Panc1 (cell line): ENCODE measurements at regions not wholly inside any gene's neighbourhood (a gene's known extent, or its start where the extent isn't known, plus 50 kb on each side); places are given as distances from the start of the nearest gene placed in this dataset.

ENCODE experiments used
- ATAC-seq: fragments of 200-7000 bp; cut with Tn5 transposase; 2 replicates; pipeline ENCODE4 v1.9.1; 2020; ENCODE audit warnings: mild to moderate bottlenecking, moderate library complexity
- BruUV-seq: library from RNA; stranded (reverse); fragments of 400-500 nt; replicated peaks from 2 replicates; lab custom pipeline; 2021; lab: Mats Ljungman, UMichigan
- CTCF ChIA-PET: fragments of 300-600 bp; sonication (Branson Sonifier 250); formaldehyde crosslinking; loops from one replicate; lab custom pipeline; 2022; ENCODE audit warnings: antibody characterized with exemption; lab: Charles Lee
- POLR2A ChIA-PET: fragments of 300-600 bp; sonication (Branson Sonifier 250); formaldehyde crosslinking; loops from one replicate; lab custom pipeline; 2022; ENCODE audit warnings: antibody characterized with exemption; lab: Charles Lee
- DNase-seq: peaks from one replicate; pipeline ENCODE4 v3.0.0-alpha.2; 2010; ENCODE audit warnings: low read depth, low spot score
- H3K27ac ChIP-seq: 2 replicates; pipeline ENCODE4 v1.5.1; 2011; ENCODE audit warnings: mild to moderate bottlenecking, low read length, inconsistent platforms
- H3K27me3 ChIP-seq: fragments of 200-500 bp; sonication (Bioruptor generic); 2 replicates; pipeline ENCODE4 v1.6.0; 2014; ENCODE audit warnings: low read length, inconsistent platforms; ENCODE audit not compliant: control insufficient read depth, insufficient read depth
- H3K36me3 ChIP-seq: fragments of 200-500 bp; sonication (Bioruptor generic); 2 replicates; pipeline ENCODE4 v1.5.1; 2014; ENCODE audit warnings: inconsistent platforms, mild to moderate bottlenecking, low read length, moderate library complexity; ENCODE audit not compliant: control insufficient read depth, insufficient read depth
- H3K4me1 ChIP-seq: 2 replicates; pipeline ENCODE4 v1.5.1; 2011; ENCODE audit warnings: inconsistent platforms, mild to moderate bottlenecking, low read length, moderate library complexity; ENCODE audit not compliant: control insufficient read depth, insufficient read depth
- H3K4me3 ChIP-seq, 2 experiments: 2 replicates each; pipeline ENCODE4 v1.5.1; 2011 to 2012; ENCODE audit warnings: low read depth in 2 of 2, low read length in 2 of 2, mild to moderate bottlenecking in 2 of 2, inconsistent platforms in 1 of 2, moderate library complexity in 1 of 2
- H3K9me3 ChIP-seq: fragments of 200-500 bp; sonication (Bioruptor generic); 2 replicates; pipeline ENCODE4 v1.5.1; 2014; ENCODE audit warnings: low read depth, mild to moderate bottlenecking, inconsistent platforms, low read length, moderate library complexity; ENCODE audit not compliant: control insufficient read depth, insufficient read depth
- CTCF ChIP-seq: fragments of 450-650 bp; IDR thresholded peaks from 2 replicates; pipeline ENCODE4 v1.5.1; 2017; ENCODE audit warnings: mild to moderate bottlenecking
- POLR2AphosphoS5 ChIP-seq: IDR thresholded peaks from 2 replicates; pipeline ENCODE4 v1.6.1; 2012; ENCODE audit warnings: mild to moderate bottlenecking, low read depth, low read length, moderate library complexity
- REST ChIP-seq, 2 experiments: IDR thresholded peaks; 2 replicates each; pipeline ENCODE4 v1.6.1; 2011 to 2012; ENCODE audit warnings: low read depth in 2 of 2, control low read depth in 1 of 2, low read length in 1 of 2, mild to moderate bottlenecking in 1 of 2, moderate library complexity in 1 of 2; ENCODE audit not compliant: insufficient read depth in 1 of 2
- SIN3A ChIP-seq: IDR thresholded peaks from 2 replicates; pipeline ENCODE4 v1.6.1; 2012; ENCODE audit warnings: low read depth, mild to moderate bottlenecking, low read length, moderate library complexity, borderline replicate concordance; ENCODE audit not compliant: insufficient read depth
- TCF7L2 ChIP-seq: IDR thresholded peaks from 2 replicates; pipeline ENCODE4 v1.6.1; 2011; ENCODE audit warnings: mild to moderate bottlenecking, low read depth, low read length, inconsistent platforms
- in situ Hi-C: cut with HindIII; loops from 2 replicates; pipeline ENCODE4 v1.10.0; 2016; ENCODE audit warnings: low sequenced_read_pairs, low pct_unique_long_range_greater_than_20kb
- intact Hi-C: fragments of 100-400 bp; cut with micrococcal nuclease; formaldehyde crosslinking; loops from one replicate; pipeline ENCODE4 v1.10.0; 2022; ENCODE audit not compliant: unreplicated experiment

- Histone ChIP-seq H3K36me3 (no peaks in the 10 kb centered on the region), H3K9me3 (no peaks in the 10 kb centered on the region), H3K4me3 (no peak overlapping the region), H3K4me1 (no peaks in the 10 kb centered on the region), H3K27ac (no peak overlapping the region), H3K27me3 (no peaks in the 10 kb centered on the region)
- in situ Hi-C loops (no loop called here), intact Hi-C loops (no loop called here)
- ATAC-seq: no peak
- CTCF ChIA-PET: no interaction called here
- no TSS peak for BruUV-seq
- POLR2A ChIA-PET: no interaction called here
- no peak for TF ChIP-seq SIN3A
- TF ChIP-seq TCF7L2: no peak
- no peak for TF ChIP-seq POLR2AphosphoS5
- TF ChIP-seq CTCF: no peak
- no peak for TF ChIP-seq REST (IDR thresholded peaks at IDR 0.05; ENCODE audit: insufficient read depth in 1 of 2, low read depth in 2 of 2, low read length in 1 of 2)
- DNase-seq: no peak
These were observed 106.9 kb downstream of the OSR1 start for GRCh38 chr2:19251554-19251953.

GRCh38 chr2:19250906-19251305 is 107.5 kb downstream of the OSR1 start:
- no peaks in the 10 kb centered on the region for H3K36me3 ChIP-seq
- POLR2A ChIA-PET: no interaction called here
- ATAC-seq (no peak), DNase-seq (no peak)
- H3K27me3 ChIP-seq: no peaks in the 10 kb centered on the region
- CTCF ChIA-PET: no interaction called here
- in situ Hi-C loops: no loop called here
- no peaks in the 10 kb centered on the region for H3K4me1 ChIP-seq
- H3K9me3 ChIP-seq: no peaks in the 10 kb centered on the region
- BruUV-seq: no TSS peak
- intact Hi-C loops: no loop called here
- H3K4me3 ChIP-seq: no peak overlapping the region
- no peak overlapping the region for H3K27ac ChIP-seq
- TF ChIP-seq REST (IDR thresholded peaks at IDR 0.05; ENCODE audit: insufficient read depth in 1 of 2, low read depth in 2 of 2, low read length in 1 of 2): no peak
- no peak for TF ChIP-seq POLR2AphosphoS5
- no peak for TF ChIP-seq CTCF
- TF ChIP-seq TCF7L2: no peak
- no peak for TF ChIP-seq SIN3A
